ENCODE measurements at regions not wholly inside any gene's neighbourhood (a gene's known extent, or its start where the extent isn't known, plus 50 kb on each side); places are given as distances from the start of the nearest gene placed in this dataset.
"Not testable (repeated sequence)": the region's sequence is repeated elsewhere in the genome, so short reads cannot be mapped to it uniquely, and the experiment has no call there.

- intact Hi-C loops (cut with DNase I), result no loop called here
- no peak for ATAC-seq
- TF ChIP-seq CTCF (IDR thresholded peaks at IDR 0.05), result no peak
Observed at GRCh38 chr13:19074519-19074918, 107.1 kb downstream of the TUBA3C start.

GRCh38 chr13:19074106-19074505 lies 107.5 kb downstream of the TUBA3C start:
- ATAC-seq; intact Hi-C loops (cut with DNase I); DNase-seq; H3K27me3 ChIP-seq (ENCODE audit: low read depth); H3K4me3 ChIP-seq; H3K27ac ChIP-seq; H3K36me3 ChIP-seq; H3K9me3 ChIP-seq; H3K4me1 ChIP-seq: not testable (repeated sequence)

More at GRCh38 chr13:19074519-19074918, 107.1 kb downstream of the TUBA3C start:
- H3K9me3 ChIP-seq, result no peaks in the 10 kb centered on the region
- no peak overlapping the region for H3K27ac ChIP-seq
- H3K27me3 ChIP-seq (ENCODE audit: low read depth), result no peaks in the 10 kb centered on the region
- no peaks in the 10 kb centered on the region for H3K36me3 ChIP-seq
- H3K4me3 ChIP-seq, result no peak overlapping the region
- DNase-seq, result no peak
- H3K4me1 ChIP-seq, result no peaks in the 10 kb centered on the region

DNA sequence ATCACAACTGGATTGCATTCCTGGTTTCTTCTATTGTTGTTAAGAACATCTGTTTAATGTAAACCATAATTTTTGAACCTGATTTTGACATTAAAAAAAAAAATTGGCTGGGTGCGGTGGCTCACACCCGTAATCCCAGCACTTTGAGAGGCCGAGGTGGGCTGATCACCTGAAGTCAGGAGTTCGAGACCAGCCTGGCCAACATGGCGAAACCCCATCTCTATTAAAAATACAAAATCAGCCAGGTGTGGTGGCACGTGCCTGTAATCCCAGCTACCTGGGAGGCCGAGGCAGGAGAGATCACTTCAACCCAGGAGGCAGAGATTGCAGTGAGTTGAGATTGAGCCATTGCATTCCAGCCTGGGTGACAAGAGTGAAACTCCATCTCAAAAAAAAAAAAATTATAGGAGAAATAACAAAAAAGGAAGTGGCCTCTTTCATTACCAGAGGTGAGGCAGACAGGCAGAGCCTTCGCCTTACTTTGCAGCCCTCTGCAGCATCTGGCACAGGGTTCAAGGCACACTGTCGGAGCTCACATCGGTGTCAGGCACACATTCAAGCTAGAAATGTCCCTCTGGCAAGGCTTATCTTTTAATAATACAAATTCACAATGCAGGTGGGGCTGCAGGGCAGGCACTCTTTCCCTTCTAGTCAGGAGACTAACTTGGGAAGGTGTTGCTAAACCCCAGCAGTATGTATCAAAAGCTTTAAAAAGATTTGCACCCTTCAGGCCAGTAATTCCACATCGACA lies 108.5 kb downstream of the TUBA3C start:
- ATAC-seq; H3K9me3 ChIP-seq; H3K27me3 ChIP-seq (ENCODE audit: low read depth); H3K4me3 ChIP-seq; DNase-seq; H3K36me3 ChIP-seq; intact Hi-C loops (cut with DNase I); H3K4me1 ChIP-seq; H3K27ac ChIP-seq: not testable (repeated sequence)

DNA sequence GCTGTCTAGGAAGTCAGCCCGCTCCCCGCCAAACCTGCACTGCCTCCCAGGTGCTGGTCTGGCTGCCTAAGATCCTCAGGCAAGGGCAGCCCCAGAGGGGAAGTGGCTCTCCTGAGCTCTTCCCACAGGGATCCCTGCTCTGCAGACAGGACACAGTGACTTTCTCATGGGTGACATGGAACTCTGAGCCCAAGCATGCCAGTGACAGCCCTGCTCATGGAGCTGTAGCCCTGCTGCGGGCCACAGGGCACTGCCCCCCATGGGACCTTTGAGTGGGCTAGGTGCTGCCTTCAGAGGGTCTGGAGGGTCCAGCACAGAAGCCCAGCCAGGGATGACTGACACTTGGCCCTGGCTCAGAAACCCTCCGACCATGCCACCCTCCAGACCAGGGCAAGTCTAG lies 109.1 kb downstream of the TUBA3C start:
- no peaks in the 10 kb centered on the region for H3K36me3 ChIP-seq
- H3K9me3 ChIP-seq, result no peaks in the 10 kb centered on the region
- no peak for TF ChIP-seq CTCF (IDR thresholded peaks at IDR 0.05)
- no peaks in the 10 kb centered on the region for H3K4me1 ChIP-seq
- no peak overlapping the region for H3K27ac ChIP-seq
- intact Hi-C loops (cut with DNase I), result no loop called here
- no peak for ATAC-seq
- no peaks in the 10 kb centered on the region for H3K27me3 ChIP-seq (ENCODE audit: low read depth)
- peak; percentile 16 for DNase-seq
- no peak overlapping the region for H3K4me3 ChIP-seq

- H3K4me1 ChIP-seq, result no peaks in the 10 kb centered on the region
- no peak overlapping the region for H3K4me3 ChIP-seq
- no peaks in the 10 kb centered on the region for H3K27me3 ChIP-seq (ENCODE audit: low read depth)
- no peaks in the 10 kb centered on the region for H3K9me3 ChIP-seq
- H3K27ac ChIP-seq, result no peak overlapping the region
- intact Hi-C loops (cut with DNase I), result no loop called here
- no peak for TF ChIP-seq CTCF (IDR thresholded peaks at IDR 0.05)
- DNase-seq (no peak), ATAC-seq (peak in 1 of 2 donors; percentile 12)
- no peaks in the 10 kb centered on the region for H3K36me3 ChIP-seq
Observed at GRCh38 chr13:19071161-19071936, 110.3 kb downstream of the TUBA3C start.

DNA sequence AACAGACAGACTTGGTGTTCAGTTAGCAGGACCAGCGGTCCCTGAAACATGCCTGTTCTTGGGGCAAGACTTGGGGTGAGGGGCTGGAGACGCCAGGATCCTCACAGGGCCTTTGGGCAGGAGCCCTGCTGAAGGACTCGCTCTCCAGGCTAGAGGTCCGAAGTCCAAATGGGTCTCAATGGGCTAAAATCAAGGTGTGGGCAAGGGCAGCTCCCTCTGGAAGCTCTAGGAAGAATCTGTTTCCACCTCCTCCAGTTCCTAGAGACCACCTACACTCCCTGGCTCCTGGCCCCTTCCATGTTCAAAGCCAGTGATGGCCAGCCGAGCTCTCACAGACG lies 111.3 kb downstream of the TUBA3C start:
- H3K4me3 ChIP-seq, result no peak overlapping the region
- no peaks in the 10 kb centered on the region for H3K4me1 ChIP-seq
- no peak overlapping the region for H3K27ac ChIP-seq
- TF ChIP-seq CTCF (IDR thresholded peaks at IDR 0.05), result no peak
- H3K9me3 ChIP-seq, result no peaks in the 10 kb centered on the region
- no peaks in the 10 kb centered on the region for H3K27me3 ChIP-seq (ENCODE audit: low read depth)
- intact Hi-C loops (cut with DNase I), result no loop called here
- ATAC-seq (no peak), DNase-seq (no peak)
- H3K36me3 ChIP-seq, result no peaks in the 10 kb centered on the region

Data from lower lobe of right lung (tissue), 2 donors.